H1 (cell line): ENCODE measurements at regions not wholly inside any gene's neighbourhood (a gene's known extent, or its start where the extent isn't known, plus 50 kb on each side); places are given as distances from the start of the nearest gene placed in this dataset.

Experiments
- CTCF ChIA-PET: fragments of 300-600 bp; sonication (Branson Sonifier 250); formaldehyde crosslinking; loops from one replicate; lab custom pipeline; 2021; ENCODE audit not compliant: partially characterized antibody; lab: Charles Lee
- POLR2A ChIA-PET: fragments of 300-600 bp; sonication (Branson Sonifier 250); formaldehyde crosslinking; loops from one replicate; lab custom pipeline; 2021; ENCODE audit warnings: inconsistent platforms; ENCODE audit not compliant: partially characterized antibody; lab: Charles Lee
- DNase-seq, 2 experiments: peaks; one replicate each; pipeline versions ENCODE4 v3.0.0 to v3.0.0-alpha.2; 2010 to 2022; ENCODE audit warnings: low spot score in 2 of 2, low read depth in 1 of 2, mixed read lengths in 1 of 2
- FAIRE-seq: peaks from 2 replicates; lab custom pipeline; 2011; peaks lifted over from hg19 to GRCh38; lab: Jason Lieb, UNC
- H2AFZ ChIP-seq: 2 replicates; pipeline ENCODE4 v1.8.1; 2012; ENCODE audit warnings: low read length, inconsistent platforms
- H2AK5ac ChIP-seq: 2 replicates; pipeline ENCODE4 v1.6.1; 2013; ENCODE audit warnings: low read depth, low read length
- H2BK120ac ChIP-seq: replicated peaks from 2 replicates; pipeline ENCODE3; 2013; ENCODE audit warnings: low read depth, low read length, inconsistent platforms
- H2BK12ac ChIP-seq: 2 replicates; pipeline ENCODE4 v1.6.1; 2013; ENCODE audit warnings: low read depth, low read length
- H2BK15ac ChIP-seq: 2 replicates; pipeline ENCODE4 v1.6.1; 2013; ENCODE audit warnings: low read length
- H2BK20ac ChIP-seq: 2 replicates; pipeline ENCODE4 v1.6.1; 2013; ENCODE audit warnings: low read length
- H2BK5ac ChIP-seq: 2 replicates; pipeline ENCODE4 v1.6.1; 2013; ENCODE audit warnings: low read depth, low read length
- H3K14ac ChIP-seq: 2 replicates; pipeline ENCODE4 v1.6.1; 2013; ENCODE audit warnings: inconsistent platforms; ENCODE audit not compliant: insufficient read length
- H3K18ac ChIP-seq: 2 replicates; pipeline ENCODE4 v1.6.1; 2013; ENCODE audit warnings: low read length; ENCODE audit errors: extremely low read depth
- H3K23ac ChIP-seq: 2 replicates; pipeline ENCODE4 v1.6.1; 2013; ENCODE audit warnings: inconsistent platforms; ENCODE audit not compliant: insufficient read length
- H3K23me2 ChIP-seq: 2 replicates; pipeline ENCODE4 v1.6.1; 2013; ENCODE audit warnings: low read depth, low read length
- H3K27ac ChIP-seq: 2 replicates; pipeline ENCODE4 v1.6.1; 2011; ENCODE audit warnings: low read depth, low read length, inconsistent platforms
- H3K27me3 ChIP-seq, 4 experiments: replicated peaks in 1 of 4; 1 replicate in 1 of 4; 2 replicates in 3 of 4; pipeline versions ENCODE4 v1.6.1 to v1.8.1; 2011 to 2013; ENCODE audit warnings: low read length in 3 of 4, mild to moderate bottlenecking in 3 of 4, inconsistent platforms in 2 of 4, mixed read lengths in 2 of 4, moderate library complexity in 1 of 4; ENCODE audit not compliant: control insufficient read depth in 3 of 4, insufficient read depth in 3 of 4; ENCODE audit errors: extremely low read depth in 1 of 4
- H3K36me3 ChIP-seq, 4 experiments: 2 replicates each; pipeline versions ENCODE4 v1.6.1 to v1.8.1; 2011 to 2013; ENCODE audit warnings: mild to moderate bottlenecking in 4 of 4, low read length in 3 of 4, moderate library complexity in 2 of 4, control low read depth in 1 of 4, inconsistent platforms in 1 of 4; ENCODE audit not compliant: insufficient read depth in 4 of 4, control insufficient read depth in 2 of 4
- H3K4ac ChIP-seq: replicated peaks from 2 replicates; pipeline ENCODE3; 2013; ENCODE audit warnings: low read length, low read depth, mixed read lengths, inconsistent platforms; ENCODE audit not compliant: insufficient read length
- H3K4me1 ChIP-seq, 4 experiments: replicated peaks in 1 of 4; 1 replicate in 1 of 4; 2 replicates in 3 of 4; pipeline versions ENCODE4 v1.6.1 to v1.8.1; 2011 to 2013; ENCODE audit warnings: low read length in 3 of 4, inconsistent platforms in 2 of 4, mixed read lengths in 1 of 4; ENCODE audit not compliant: insufficient read depth in 4 of 4, control insufficient read depth in 3 of 4
- H3K4me2 ChIP-seq, 2 experiments: 2 replicates each; pipeline versions ENCODE4 v1.6.1 to v1.8.1; 2011 to 2013; ENCODE audit warnings: low read depth in 2 of 2, low read length in 2 of 2, control low read depth in 1 of 2, inconsistent platforms in 1 of 2, mild to moderate bottlenecking in 1 of 2; ENCODE audit not compliant: insufficient read depth in 1 of 2
- H3K4me3 ChIP-seq, 4 experiments: fragments of 200-600, 300-600 bp in 1 of 4; sonication (generic), shearing (Covaris generic), sonication (Bioruptor Twin) in 1 of 4; 2 replicates each; pipeline versions ENCODE4 v1.5.1 to v1.8.1; 2011 to 2016; ENCODE audit warnings: low read length in 4 of 4, low read depth in 3 of 4, control low read depth in 2 of 4, inconsistent platforms in 2 of 4, mild to moderate bottlenecking in 2 of 4, mixed read lengths in 1 of 4, moderate library complexity in 1 of 4; ENCODE audit not compliant: insufficient read depth in 2 of 4; ENCODE audit errors: extremely low read depth in 1 of 4
- H3K56ac ChIP-seq: replicated peaks from 2 replicates; pipeline ENCODE3; 2013; ENCODE audit warnings: low read depth, mild to moderate bottlenecking, mixed read lengths, low read length, inconsistent platforms; ENCODE audit not compliant: insufficient read length
- H3K79me1 ChIP-seq: 2 replicates; pipeline ENCODE4 v1.6.1; 2013; ENCODE audit warnings: low read depth, low read length, control low read depth
- H3K79me2 ChIP-seq, 2 experiments: 2 replicates each; pipeline versions ENCODE4 v1.6.1 to v1.8.1; 2012 to 2013; ENCODE audit warnings: low read length in 2 of 2, mild to moderate bottlenecking in 2 of 2, inconsistent platforms in 1 of 2; ENCODE audit not compliant: insufficient read depth in 2 of 2, control insufficient read depth in 1 of 2
- H3K9ac ChIP-seq, 4 experiments: replicated peaks in 1 of 4; 1 replicate in 1 of 4; 2 replicates in 3 of 4; pipeline versions ENCODE4 v1.6.1 to v1.8.1; 2011 to 2013; ENCODE audit warnings: low read depth in 3 of 4, low read length in 3 of 4, control low read depth in 2 of 4, mild to moderate bottlenecking in 2 of 4, moderate library complexity in 2 of 4, inconsistent platforms in 1 of 4; ENCODE audit errors: extremely low read depth in 1 of 4
- H3K9me3 ChIP-seq, 2 experiments: 2 replicates each; pipeline versions ENCODE4 v1.6.1 to v1.8.1; 2012 to 2013; ENCODE audit warnings: mild to moderate bottlenecking in 2 of 2, moderate library complexity in 2 of 2, control low read depth in 1 of 2, inconsistent platforms in 1 of 2, low read depth in 1 of 2, low read length in 1 of 2, mixed read lengths in 1 of 2; ENCODE audit not compliant: insufficient read depth in 2 of 2
- H4K20me1 ChIP-seq, 2 experiments: replicated peaks in 1 of 2; 2 replicates each; pipeline versions ENCODE3 to v1.8.1; 2011 to 2013; ENCODE audit warnings: inconsistent platforms in 2 of 2, low read length in 2 of 2, mild to moderate bottlenecking in 1 of 2; ENCODE audit not compliant: insufficient read depth in 2 of 2, control insufficient read depth in 1 of 2
- H4K5ac ChIP-seq: 2 replicates; pipeline ENCODE4 v1.6.1; 2013; ENCODE audit warnings: low read length, low read depth, mixed read lengths, inconsistent platforms; ENCODE audit not compliant: insufficient read length
- H4K8ac ChIP-seq: 2 replicates; pipeline ENCODE4 v1.8.0; 2013; ENCODE audit warnings: mild to moderate bottlenecking, moderate library complexity, low read length, inconsistent platforms; ENCODE audit not compliant: insufficient read depth; ENCODE audit errors: extremely low read depth
- H4K91ac ChIP-seq: replicated peaks from 2 replicates; pipeline ENCODE3; 2013; ENCODE audit warnings: low read length, mixed read lengths, inconsistent platforms; ENCODE audit not compliant: insufficient read length
- CBX5 ChIP-seq: fragments of 300-800, 300-1000 bp; sonication (generic); IDR thresholded peaks from 2 replicates; pipeline ENCODE4 v1.7.1; 2016; ENCODE audit warnings: antibody characterized with exemption, low read length, low read depth
- CEBPB ChIP-seq: IDR thresholded peaks from 2 replicates; pipeline ENCODE4 v1.6.1; 2012; ENCODE audit warnings: low read depth, low read length
- TBP ChIP-seq: IDR thresholded peaks from 2 replicates; pipeline ENCODE4 v1.6.1; 2011; ENCODE audit warnings: low read depth, low read length, improper control_type of control experiment
- WGBS, 2 experiments: shearing (Covaris generic) in 1 of 2; methylation state at CpG; one replicate each; pipeline versions ENCODE4 v1.1.6 to v1.1.7; 2013 to 2015; ENCODE audit warnings: low lambda C conversion rate in 2 of 2, mixed read lengths in 2 of 2, inconsistent platforms in 1 of 2, low coverage in 1 of 2, missing lambda C conversion rate in 1 of 2; ENCODE audit not compliant: insufficient replicate concordance in 2 of 2, insufficient coverage in 1 of 2, insufficient read length in 1 of 2; ENCODE audit errors: extremely low coverage in 1 of 2, missing lambda C conversion rate in 1 of 2; 5-methylcytosine and 5-hydroxymethylcytosine counted together

GRCh38 chr7:4352069-4352468 is 330.0 kb upstream of the FOXK1 start:
- H3K27ac ChIP-seq = no peak overlapping the region
- POLR2A ChIA-PET = no interaction called here
- H4K8ac ChIP-seq = no peak overlapping the region
- no peak overlapping the region for H4K5ac ChIP-seq
- H3K23ac ChIP-seq = no peak overlapping the region
- H4K91ac ChIP-seq = no peak overlapping the region
- WGBS, 2 experiments = 94% methylated on average over 1 of the region's 1 CpG; no CpG with 5 or more reads in 1 of the 2 experiments
- no peak overlapping the region for H3K4ac ChIP-seq
- no peak for FAIRE-seq
- TF ChIP-seq TBP = no peak
- no peak for TF ChIP-seq CBX5
- no peak for TF ChIP-seq CEBPB
- TF ChIP-seq, all 59 proteins: peak for 0
- Histone ChIP-seq H2BK12ac (no peak overlapping the region), H3K79me1 (no peaks in the 10 kb centered on the region), H3K79me2 (no peaks in the 10 kb centered on the region), H3K18ac (no peak overlapping the region), H2BK5ac (no peak overlapping the region), H3K4me3 (no peak overlapping the region), H3K23me2 (no peaks in the 10 kb centered on the region), H4K20me1 (no peaks in the 10 kb centered on the region), H3K27me3 (no peaks in the 10 kb centered on the region), H3K4me2 (no peak overlapping the region), H3K36me3 (no peaks in the 10 kb centered on the region), H2BK15ac (no peak overlapping the region), H2BK20ac (no peak overlapping the region), H3K9me3 (peaks cover 22 to 37% of the 10 kb centered on the region in 2 experiments), H3K14ac (no peak overlapping the region), H2AK5ac (no peak overlapping the region), H3K9ac (no peak overlapping the region), H2AFZ (no peak overlapping the region), H3K56ac (no peak overlapping the region), H3K4me1 (no peaks in the 10 kb centered on the region), H2BK120ac (no peak overlapping the region)
- CTCF ChIA-PET = no interaction called here
- no peak for DNase-seq
